ENCODE measurements at regions not wholly inside any gene's neighbourhood (a gene's known extent, or its start where the extent isn't known, plus 50 kb on each side); places are given as distances from the start of the nearest gene placed in this dataset.

- TF ChIP-seq REST (IDR thresholded peaks at IDR 0.05; ENCODE audit: unreplicated experiment) (no peak), CTCF (conservative IDR thresholded peaks at IDR 0.05; ENCODE audit: low read depth in 2 of 2) (no peak), EZH2 (IDR thresholded peaks at IDR 0.05; ENCODE audit: low read depth, unreplicated experiment) (no peak), POLR2AphosphoS5 (IDR thresholded peaks at IDR 0.05; ENCODE audit: low read depth) (no peak), JUNB (IDR thresholded peaks at IDR 0.05; ENCODE audit: unreplicated experiment) (no peak), ZNF462 (CRISPR knock-in tag; IDR thresholded peaks at IDR 0.05) (no peak)
These were observed 544.9 kb upstream of the NEGR1 start for GRCh38 chr1:72827278-72827677.

Measured in GM23338 (cell line).